Astrocyte of the spinal cord (primary cell): ENCODE measurements at regions not wholly inside any gene's neighbourhood (a gene's known extent, or its start where the extent isn't known, plus 50 kb on each side); places are given as distances from the start of the nearest gene placed in this dataset.
"Not testable (repeated sequence)": the region's sequence is repeated elsewhere in the genome, so short reads cannot be mapped to it uniquely, and the experiment has no call there.

Source experiments
- DNase-seq: peaks from one replicate; pipeline ENCODE4 v3.0.0; 2011; ENCODE audit warnings: low read depth, low spot score
- H3K4me3 ChIP-seq: 2 replicates; pipeline ENCODE4 v1.5.1; 2011; ENCODE audit warnings: low read depth, mild to moderate bottlenecking, low read length, moderate library complexity
- in situ Hi-C: cut with HindIII; loops from 2 replicates; pipeline ENCODE4 v1.10.0; 2017; ENCODE audit warnings: low sequenced_read_pairs
- TF ChIP-seq, protein P1 (sequence below): IDR thresholded peaks from 2 replicates; pipeline ENCODE4 v1.5.1; 2012; ENCODE audit warnings: low read depth, mild to moderate bottlenecking, low read length, inconsistent platforms

GRCh38 chr5:84758008-84758407 is 373.3 kb upstream of the EDIL3 start:
- DNase-seq = no peak
- no peak overlapping the region for H3K4me3 ChIP-seq
- TF ChIP-seq, protein P1, sequence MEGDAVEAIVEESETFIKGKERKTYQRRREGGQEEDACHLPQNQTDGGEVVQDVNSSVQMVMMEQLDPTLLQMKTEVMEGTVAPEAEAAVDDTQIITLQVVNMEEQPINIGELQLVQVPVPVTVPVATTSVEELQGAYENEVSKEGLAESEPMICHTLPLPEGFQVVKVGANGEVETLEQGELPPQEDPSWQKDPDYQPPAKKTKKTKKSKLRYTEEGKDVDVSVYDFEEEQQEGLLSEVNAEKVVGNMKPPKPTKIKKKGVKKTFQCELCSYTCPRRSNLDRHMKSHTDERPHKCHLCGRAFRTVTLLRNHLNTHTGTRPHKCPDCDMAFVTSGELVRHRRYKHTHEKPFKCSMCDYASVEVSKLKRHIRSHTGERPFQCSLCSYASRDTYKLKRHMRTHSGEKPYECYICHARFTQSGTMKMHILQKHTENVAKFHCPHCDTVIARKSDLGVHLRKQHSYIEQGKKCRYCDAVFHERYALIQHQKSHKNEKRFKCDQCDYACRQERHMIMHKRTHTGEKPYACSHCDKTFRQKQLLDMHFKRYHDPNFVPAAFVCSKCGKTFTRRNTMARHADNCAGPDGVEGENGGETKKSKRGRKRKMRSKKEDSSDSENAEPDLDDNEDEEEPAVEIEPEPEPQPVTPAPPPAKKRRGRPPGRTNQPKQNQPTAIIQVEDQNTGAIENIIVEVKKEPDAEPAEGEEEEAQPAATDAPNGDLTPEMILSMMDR = no peak
- in situ Hi-C loops = no loop called here

GRCh38 chr5:84752780-84753179 is 368.1 kb upstream of the EDIL3 start:
- DNase-seq = no peak
- TF ChIP-seq, protein P1 = no peak
- in situ Hi-C loops = no loop called here
- H3K4me3 ChIP-seq = no peak overlapping the region

DNA sequence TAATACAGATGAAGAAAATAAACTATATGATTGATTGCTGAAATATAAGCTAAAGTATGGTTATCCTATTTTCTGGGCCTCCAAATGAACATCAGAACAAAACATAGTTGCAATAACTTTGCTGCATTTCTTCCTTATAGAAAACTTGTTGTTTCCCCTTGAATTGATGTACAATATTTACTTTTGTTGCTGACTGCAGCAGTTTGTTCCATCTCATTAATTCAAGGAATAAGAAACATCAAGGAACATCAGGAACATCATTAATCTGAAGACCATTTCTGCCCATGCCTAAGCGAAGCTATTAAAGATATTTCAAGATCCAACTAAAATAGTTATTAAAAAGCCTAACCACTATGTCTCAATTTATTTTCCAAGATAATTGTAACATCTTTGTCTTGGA is 363.6 kb upstream of the EDIL3 start:
- TF ChIP-seq, protein P1 = no peak
- H3K4me3 ChIP-seq = no peak overlapping the region
- in situ Hi-C loops = no loop called here
- no peak for DNase-seq

- H3K4me3 ChIP-seq, DNase-seq, in situ Hi-C loops: not testable (repeated sequence)
Measured at GRCh38 chr5:84746280-84746679, 361.6 kb upstream of the EDIL3 start.

DNA sequence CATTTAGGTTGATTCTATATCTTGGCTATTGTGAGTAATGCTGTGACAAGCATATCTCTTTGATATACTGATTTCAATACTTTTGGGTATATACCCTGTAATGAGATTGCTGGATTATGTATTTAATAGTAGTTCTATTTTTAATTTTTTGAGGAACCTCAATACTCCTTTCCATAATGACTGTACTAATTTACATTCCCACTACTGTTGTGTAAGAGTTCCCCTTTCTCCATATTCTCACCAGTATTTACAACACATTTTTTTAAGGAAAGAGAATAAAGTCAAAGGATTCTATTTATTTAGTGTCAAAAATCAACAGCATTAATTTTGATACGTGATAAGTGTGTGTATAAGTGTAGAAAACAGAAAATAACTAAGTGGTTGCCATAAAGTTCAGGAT is 356.4 kb upstream of the EDIL3 start:
- in situ Hi-C loops = no loop called here
- DNase-seq = no peak

GRCh38 chr5:84729326-84729725 is 344.6 kb upstream of the EDIL3 start:
- peak; percentile 76 for DNase-seq
- H3K4me3 ChIP-seq = no peak overlapping the region
- in situ Hi-C loops = no loop called here
- TF ChIP-seq, protein P1 = no peak

More for the DNA sequence above, 356.4 kb upstream of the EDIL3 start:
- TF ChIP-seq, protein P1 = no peak
- H3K4me3 ChIP-seq = no peak overlapping the region

GRCh38 chr5:84727708-84728107 is 343.0 kb upstream of the EDIL3 start:
- no peak for DNase-seq
- no peak overlapping the region for H3K4me3 ChIP-seq
- in situ Hi-C loops = no loop called here
- TF ChIP-seq, protein P1 = no peak
